ENCODE measurements at regions not wholly inside any gene's neighbourhood (a gene's known extent, or its start where the extent isn't known, plus 50 kb on each side); places are given as distances from the start of the nearest gene placed in this dataset.

DNA sequence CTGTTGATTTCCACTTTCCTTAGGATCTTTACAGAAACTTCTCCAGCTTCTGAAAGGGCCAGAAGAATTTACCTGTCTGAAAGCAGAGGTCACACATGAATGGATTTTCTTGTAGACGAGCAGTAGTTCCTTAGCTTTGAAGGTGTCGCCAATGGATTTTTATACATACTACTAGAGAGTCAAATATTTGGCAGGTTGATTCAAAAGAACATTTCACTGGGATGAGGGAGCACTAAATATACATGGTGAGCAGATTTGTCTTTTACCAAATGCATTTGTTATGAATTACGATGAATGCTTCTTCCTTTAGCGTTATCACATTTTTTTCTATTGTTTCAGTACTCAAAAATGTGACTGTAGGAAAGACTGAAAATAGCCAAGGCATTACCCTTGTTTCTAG lies 162.3 kb downstream of the PAX1 start:
- no peak for DNase-seq (ENCODE audit: low read depth)
- no peak overlapping the region for H3K4me3 ChIP-seq (ENCODE audit: low read depth, low read length)
- TF ChIP-seq, protein P1, sequence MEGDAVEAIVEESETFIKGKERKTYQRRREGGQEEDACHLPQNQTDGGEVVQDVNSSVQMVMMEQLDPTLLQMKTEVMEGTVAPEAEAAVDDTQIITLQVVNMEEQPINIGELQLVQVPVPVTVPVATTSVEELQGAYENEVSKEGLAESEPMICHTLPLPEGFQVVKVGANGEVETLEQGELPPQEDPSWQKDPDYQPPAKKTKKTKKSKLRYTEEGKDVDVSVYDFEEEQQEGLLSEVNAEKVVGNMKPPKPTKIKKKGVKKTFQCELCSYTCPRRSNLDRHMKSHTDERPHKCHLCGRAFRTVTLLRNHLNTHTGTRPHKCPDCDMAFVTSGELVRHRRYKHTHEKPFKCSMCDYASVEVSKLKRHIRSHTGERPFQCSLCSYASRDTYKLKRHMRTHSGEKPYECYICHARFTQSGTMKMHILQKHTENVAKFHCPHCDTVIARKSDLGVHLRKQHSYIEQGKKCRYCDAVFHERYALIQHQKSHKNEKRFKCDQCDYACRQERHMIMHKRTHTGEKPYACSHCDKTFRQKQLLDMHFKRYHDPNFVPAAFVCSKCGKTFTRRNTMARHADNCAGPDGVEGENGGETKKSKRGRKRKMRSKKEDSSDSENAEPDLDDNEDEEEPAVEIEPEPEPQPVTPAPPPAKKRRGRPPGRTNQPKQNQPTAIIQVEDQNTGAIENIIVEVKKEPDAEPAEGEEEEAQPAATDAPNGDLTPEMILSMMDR (IDR thresholded peaks at IDR 0.05; ENCODE audit: low read depth, low read length) = no peak
- TF ChIP-seq, protein P2, sequence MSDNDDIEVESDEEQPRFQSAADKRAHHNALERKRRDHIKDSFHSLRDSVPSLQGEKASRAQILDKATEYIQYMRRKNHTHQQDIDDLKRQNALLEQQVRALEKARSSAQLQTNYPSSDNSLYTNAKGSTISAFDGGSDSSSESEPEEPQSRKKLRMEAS (IDR thresholded peaks at IDR 0.05; ENCODE audit: low read depth, low read length) = no peak
- TF ChIP-seq MYC (IDR thresholded peaks at IDR 0.05; ENCODE audit: low read depth, low read length) = no peak
- no peak for TF ChIP-seq POLR2A (IDR thresholded peaks at IDR 0.05; ENCODE audit: extremely low read depth, insufficient read length)

DNA sequence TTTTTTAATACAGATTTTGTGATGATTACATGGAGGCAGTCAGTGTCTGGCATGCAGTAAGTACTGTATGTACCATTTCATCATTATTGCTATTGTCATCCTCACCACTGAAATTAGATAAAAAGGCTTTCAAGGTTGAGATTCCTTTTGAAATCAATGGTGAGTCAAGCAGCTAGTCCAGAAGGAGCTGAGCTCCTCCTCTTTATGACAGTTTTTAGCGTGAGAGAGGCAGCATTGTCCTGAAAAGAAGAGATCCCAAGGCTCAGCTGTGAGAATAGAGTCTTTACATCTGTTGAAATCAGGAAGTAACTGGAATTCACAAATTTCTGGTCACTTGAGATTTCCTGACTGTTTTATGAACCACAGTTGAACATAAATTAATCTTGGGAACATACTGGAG lies 161.9 kb downstream of the PAX1 start:
- no peak for DNase-seq (ENCODE audit: low read depth)
- TF ChIP-seq, protein P2 (IDR thresholded peaks at IDR 0.05; ENCODE audit: low read depth, low read length) = no peak
- TF ChIP-seq MYC (IDR thresholded peaks at IDR 0.05; ENCODE audit: low read depth, low read length) = no peak
- no peak for TF ChIP-seq POLR2A (IDR thresholded peaks at IDR 0.05; ENCODE audit: extremely low read depth, insufficient read length)
- TF ChIP-seq, protein P1 (IDR thresholded peaks at IDR 0.05; ENCODE audit: low read depth, low read length) = no peak

DNA sequence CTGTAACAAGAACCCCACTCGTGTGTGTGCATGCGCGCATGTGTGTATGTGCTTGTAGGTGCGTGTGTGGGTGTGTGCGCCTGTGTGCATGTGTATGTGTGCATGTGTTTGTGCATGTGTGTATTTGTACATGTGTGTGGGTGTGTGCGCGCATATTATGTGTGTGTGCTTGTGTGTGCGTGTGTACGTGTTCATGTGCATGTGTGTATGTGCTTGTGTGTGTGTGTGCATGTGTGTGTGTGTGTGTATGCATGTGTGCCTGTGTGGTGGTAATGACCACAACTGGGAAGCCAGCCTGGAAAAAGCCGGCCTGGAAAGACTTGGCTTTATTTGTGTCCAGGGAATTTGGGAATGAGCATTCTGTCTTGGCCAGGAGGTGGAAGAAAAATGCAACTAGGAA lies 157.5 kb downstream of the PAX1 start:
- TF ChIP-seq, protein P1 (IDR thresholded peaks at IDR 0.05; ENCODE audit: low read depth, low read length) = no peak
- no peak for TF ChIP-seq MYC (IDR thresholded peaks at IDR 0.05; ENCODE audit: low read depth, low read length)
- TF ChIP-seq, protein P2 (IDR thresholded peaks at IDR 0.05; ENCODE audit: low read depth, low read length) = no peak
- no peak for TF ChIP-seq POLR2A (IDR thresholded peaks at IDR 0.05; ENCODE audit: extremely low read depth, insufficient read length)
- no peak for DNase-seq (ENCODE audit: low read depth)
- no peak overlapping the region for H3K4me3 ChIP-seq (ENCODE audit: low read depth, low read length)

More for the DNA sequence above, 161.9 kb downstream of the PAX1 start:
- H3K4me3 ChIP-seq (ENCODE audit: low read depth, low read length) = no peak overlapping the region

DNA sequence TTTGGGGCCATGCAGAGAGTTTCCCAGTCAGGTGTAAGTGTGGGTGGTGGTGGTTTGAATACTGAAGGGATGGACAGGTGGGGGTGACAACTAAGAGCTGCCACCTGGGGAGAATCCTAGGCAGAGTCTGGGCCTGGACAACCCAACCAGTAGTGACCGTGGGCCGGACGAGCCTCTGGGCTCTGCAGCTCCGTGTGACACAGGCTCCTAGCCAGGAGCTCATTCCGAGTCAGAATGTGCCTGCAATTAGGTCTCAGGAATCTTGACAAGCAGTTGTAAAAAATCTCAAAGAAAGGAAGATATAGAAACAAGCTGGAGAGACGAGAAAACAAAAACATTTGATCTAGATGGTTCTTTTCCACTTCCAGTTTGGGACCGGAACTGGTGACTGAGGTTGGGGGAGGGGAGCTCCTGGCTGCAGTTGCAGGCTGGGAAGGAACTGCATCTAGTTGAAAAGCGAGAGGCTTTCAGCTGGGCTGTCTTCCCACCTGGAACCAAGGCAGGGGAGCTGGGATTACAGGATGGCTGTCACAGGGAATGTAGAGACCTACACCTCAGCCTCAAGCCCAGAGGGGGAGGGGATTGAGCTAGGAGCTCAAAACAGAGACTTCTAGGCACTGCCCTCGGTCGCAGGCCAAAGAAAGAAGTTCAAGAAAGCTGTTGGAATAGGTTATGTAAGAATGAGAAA lies 156.9 kb downstream of the PAX1 start:
- no peak for DNase-seq (ENCODE audit: low read depth)
- H3K4me3 ChIP-seq (ENCODE audit: low read depth, low read length) = no peak overlapping the region
- TF ChIP-seq, protein P2 (IDR thresholded peaks at IDR 0.05; ENCODE audit: low read depth, low read length) = no peak
- no peak for TF ChIP-seq POLR2A (IDR thresholded peaks at IDR 0.05; ENCODE audit: extremely low read depth, insufficient read length)
- no peak for TF ChIP-seq MYC (IDR thresholded peaks at IDR 0.05; ENCODE audit: low read depth, low read length)
- TF ChIP-seq, protein P1 (IDR thresholded peaks at IDR 0.05; ENCODE audit: low read depth, low read length) = no peak

DNA sequence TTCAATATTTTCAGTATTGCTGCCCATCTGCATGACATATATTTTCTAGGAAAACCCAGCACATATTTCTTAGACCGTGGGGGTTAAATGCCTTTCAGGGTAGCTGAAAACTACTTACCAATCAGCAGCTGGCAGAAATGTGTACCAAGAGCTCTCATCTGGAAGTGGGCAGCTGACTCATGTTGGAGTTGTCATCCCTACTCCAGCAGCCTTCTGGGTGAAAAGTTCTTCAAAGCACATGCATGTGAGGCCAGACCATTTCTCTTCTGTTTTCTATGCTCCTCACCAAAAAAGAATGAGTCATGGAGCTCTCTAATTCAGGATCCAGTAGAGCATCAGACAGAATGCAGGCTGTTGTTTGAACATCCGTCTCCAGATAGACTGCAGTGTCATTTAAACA lies 135.5 kb downstream of the PAX1 start:
- no peak for DNase-seq (ENCODE audit: low read depth)
- TF ChIP-seq, protein P1 (IDR thresholded peaks at IDR 0.05; ENCODE audit: low read depth, low read length) = no peak
- TF ChIP-seq MYC (IDR thresholded peaks at IDR 0.05; ENCODE audit: low read depth, low read length) (no peak), POLR2A (IDR thresholded peaks at IDR 0.05; ENCODE audit: extremely low read depth, insufficient read length) (no peak)
- TF ChIP-seq, protein P2 (IDR thresholded peaks at IDR 0.05; ENCODE audit: low read depth, low read length) = no peak
- H3K4me3 ChIP-seq (ENCODE audit: low read depth, low read length) = no peak overlapping the region

Measured in NB4 (cell line).